ENCODE measurements at regions not wholly inside any gene's neighbourhood (a gene's known extent, or its start where the extent isn't known, plus 50 kb on each side); places are given as distances from the start of the nearest gene placed in this dataset.

DNA sequence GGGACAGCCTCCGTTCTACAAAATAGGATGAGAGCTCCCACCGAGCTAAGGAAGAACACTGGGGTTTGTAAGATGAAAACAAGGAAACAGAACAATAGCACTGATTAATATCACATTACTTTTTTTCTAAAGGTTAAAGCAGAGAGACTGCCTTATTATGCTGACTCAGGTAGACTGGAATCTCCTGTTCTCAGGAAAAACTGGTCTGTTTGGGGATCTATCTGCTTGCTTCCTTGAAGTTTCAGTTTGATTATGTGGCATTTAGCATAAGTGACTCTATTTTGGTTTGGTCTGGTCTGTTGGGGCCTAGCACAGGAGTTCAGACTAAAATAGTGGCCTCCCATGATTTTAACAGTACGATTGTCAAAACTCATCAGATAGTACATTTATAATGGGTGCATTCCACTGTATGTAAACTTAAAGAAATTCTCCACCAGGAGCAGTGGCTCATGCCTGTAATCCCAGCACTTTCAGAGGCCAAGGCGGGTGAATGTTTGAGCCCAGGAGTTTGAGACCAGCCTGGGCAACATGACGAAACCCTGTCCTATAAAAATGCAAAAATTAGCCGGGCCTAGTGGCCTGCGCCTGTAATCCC, 64.1 kb upstream of the NDUFV2 start:
- TF ChIP-seq, protein P1, sequence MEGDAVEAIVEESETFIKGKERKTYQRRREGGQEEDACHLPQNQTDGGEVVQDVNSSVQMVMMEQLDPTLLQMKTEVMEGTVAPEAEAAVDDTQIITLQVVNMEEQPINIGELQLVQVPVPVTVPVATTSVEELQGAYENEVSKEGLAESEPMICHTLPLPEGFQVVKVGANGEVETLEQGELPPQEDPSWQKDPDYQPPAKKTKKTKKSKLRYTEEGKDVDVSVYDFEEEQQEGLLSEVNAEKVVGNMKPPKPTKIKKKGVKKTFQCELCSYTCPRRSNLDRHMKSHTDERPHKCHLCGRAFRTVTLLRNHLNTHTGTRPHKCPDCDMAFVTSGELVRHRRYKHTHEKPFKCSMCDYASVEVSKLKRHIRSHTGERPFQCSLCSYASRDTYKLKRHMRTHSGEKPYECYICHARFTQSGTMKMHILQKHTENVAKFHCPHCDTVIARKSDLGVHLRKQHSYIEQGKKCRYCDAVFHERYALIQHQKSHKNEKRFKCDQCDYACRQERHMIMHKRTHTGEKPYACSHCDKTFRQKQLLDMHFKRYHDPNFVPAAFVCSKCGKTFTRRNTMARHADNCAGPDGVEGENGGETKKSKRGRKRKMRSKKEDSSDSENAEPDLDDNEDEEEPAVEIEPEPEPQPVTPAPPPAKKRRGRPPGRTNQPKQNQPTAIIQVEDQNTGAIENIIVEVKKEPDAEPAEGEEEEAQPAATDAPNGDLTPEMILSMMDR (IDR thresholded peaks at IDR 0.05; ENCODE audit: poor library complexity, severe bottlenecking), result no peak
- ATAC-seq (ENCODE audit: low read depth), result peak; percentile 79
- Histone ChIP-seq H3K9me3 (ENCODE audit: severe bottlenecking) (no peaks in the 10 kb centered on the region), H3K27me3 (ENCODE audit: insufficient read depth, poor library complexity, severe bottlenecking) (no peaks in the 10 kb centered on the region), H3K4me3 (ENCODE audit: severe bottlenecking) (no peak overlapping the region), H3K4me1 (ENCODE audit: insufficient read depth, poor library complexity, severe bottlenecking) (peaks cover 15% of the 10 kb centered on the region), H3K27ac (ENCODE audit: poor library complexity, severe bottlenecking) (peak overlapping the region; percentile 34), H3K36me3 (ENCODE audit: low read depth) (no peaks in the 10 kb centered on the region)
- DNase-seq (ENCODE audit: low spot score), result no peak

DNA sequence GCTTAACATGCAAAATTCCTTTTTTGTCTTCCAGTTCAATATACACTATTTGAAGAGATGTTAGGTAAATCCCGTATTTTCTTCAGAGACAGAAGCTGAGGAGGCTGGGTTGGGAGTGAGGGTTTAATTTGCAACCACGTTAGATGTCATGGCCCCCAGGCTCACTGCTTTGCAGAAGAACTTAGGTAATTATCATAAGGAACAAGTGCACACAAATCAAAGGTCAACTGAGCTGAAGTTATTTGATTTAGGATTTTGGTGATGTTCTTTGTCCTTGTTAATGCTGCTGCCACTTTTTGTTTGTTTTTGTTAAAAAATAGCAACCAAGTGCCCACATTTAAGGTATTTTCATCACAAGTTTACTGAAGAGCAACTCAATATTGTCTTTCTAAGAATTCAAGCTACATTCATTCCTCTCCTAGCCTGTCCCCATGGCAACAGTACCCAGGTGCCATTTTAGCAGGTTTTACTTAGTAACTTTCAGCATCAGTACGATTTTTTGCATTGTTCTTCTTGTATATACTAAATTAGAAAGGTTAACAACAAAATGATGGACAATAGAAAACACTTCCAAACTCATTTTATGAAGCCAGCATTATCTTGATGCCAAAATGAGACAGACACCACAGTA, 62.9 kb upstream of the NDUFV2 start:
- Histone ChIP-seq H3K27me3 (ENCODE audit: insufficient read depth, poor library complexity, severe bottlenecking) (no peaks in the 10 kb centered on the region), H3K4me1 (ENCODE audit: insufficient read depth, poor library complexity, severe bottlenecking) (peaks cover 10% of the 10 kb centered on the region), H3K9me3 (ENCODE audit: severe bottlenecking) (no peaks in the 10 kb centered on the region), H3K27ac (ENCODE audit: poor library complexity, severe bottlenecking) (no peak overlapping the region), H3K4me3 (ENCODE audit: severe bottlenecking) (no peak overlapping the region), H3K36me3 (ENCODE audit: low read depth) (no peaks in the 10 kb centered on the region)
- DNase-seq (ENCODE audit: low spot score), result no peak
- TF ChIP-seq, protein P1 (IDR thresholded peaks at IDR 0.05; ENCODE audit: poor library complexity, severe bottlenecking), result no peak
- ATAC-seq (ENCODE audit: low read depth), result no peak

DNA sequence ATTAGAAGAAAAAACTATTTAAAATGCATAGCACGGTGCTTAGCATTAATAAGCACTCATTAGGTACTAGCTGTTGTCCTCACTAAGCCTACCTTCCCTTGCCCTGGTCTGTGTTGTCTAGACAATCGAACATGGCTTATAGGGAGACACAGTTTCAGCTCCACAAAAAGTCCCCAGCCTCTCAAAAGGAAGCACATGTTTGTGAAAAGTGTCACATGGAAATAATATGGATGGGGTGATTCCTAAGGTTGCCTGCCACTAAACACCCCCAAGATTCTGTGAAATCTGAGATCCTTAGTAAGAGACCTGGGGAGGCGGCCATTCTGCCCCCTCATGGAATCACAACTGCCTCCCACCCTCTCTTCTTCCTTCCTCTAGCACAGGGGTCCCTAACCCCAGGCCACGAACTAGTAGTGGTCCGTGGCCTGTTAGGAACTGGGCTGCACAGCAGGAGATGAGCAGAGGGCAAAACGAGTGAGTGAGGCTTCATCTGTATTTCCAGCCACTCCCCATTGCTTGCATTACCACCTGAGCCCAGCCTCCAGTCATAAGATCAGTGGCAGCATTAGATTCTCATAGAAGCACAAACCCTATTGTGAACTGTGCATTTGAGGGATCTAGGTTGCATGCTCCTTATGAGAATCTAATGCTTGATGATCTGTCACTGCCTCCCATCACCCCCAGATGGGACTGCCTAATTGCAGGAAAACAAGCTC, 59.6 kb upstream of the NDUFV2 start:
- Histone ChIP-seq H3K9me3 (ENCODE audit: severe bottlenecking) (no peaks in the 10 kb centered on the region), H3K4me3 (ENCODE audit: severe bottlenecking) (no peak overlapping the region), H3K36me3 (ENCODE audit: low read depth) (no peaks in the 10 kb centered on the region), H3K4me1 (ENCODE audit: insufficient read depth, poor library complexity, severe bottlenecking) (peaks cover 8% of the 10 kb centered on the region), H3K27ac (ENCODE audit: poor library complexity, severe bottlenecking) (no peak overlapping the region), H3K27me3 (ENCODE audit: insufficient read depth, poor library complexity, severe bottlenecking) (no peaks in the 10 kb centered on the region)
- no peak for DNase-seq (ENCODE audit: low spot score)
- ATAC-seq (ENCODE audit: low read depth), result no peak
- TF ChIP-seq, protein P1 (IDR thresholded peaks at IDR 0.05; ENCODE audit: poor library complexity, severe bottlenecking), result no peak

DNA sequence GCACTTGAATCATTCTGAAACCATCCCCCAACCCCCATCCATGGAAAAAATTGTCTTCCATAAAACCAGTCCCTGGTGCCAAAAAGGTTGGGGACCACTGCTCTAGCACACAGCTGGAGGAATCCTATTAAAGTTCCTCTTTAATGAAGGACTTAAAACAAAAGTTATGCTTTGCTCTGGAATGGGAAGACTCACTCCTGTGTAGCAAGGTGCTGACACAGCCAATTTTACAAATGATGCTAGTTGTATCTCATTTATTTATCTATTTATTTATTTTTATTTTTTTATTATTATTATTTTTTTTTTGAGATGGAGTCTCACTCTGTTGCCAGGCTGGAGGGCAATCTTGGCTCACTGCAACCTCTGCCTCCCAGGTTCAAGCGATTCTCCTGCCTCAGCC, 58.9 kb upstream of the NDUFV2 start:
- Histone ChIP-seq H3K4me1 (ENCODE audit: insufficient read depth, poor library complexity, severe bottlenecking) (peaks cover under 1% of the 10 kb centered on the region), H3K9me3 (ENCODE audit: severe bottlenecking) (no peaks in the 10 kb centered on the region), H3K36me3 (ENCODE audit: low read depth) (no peaks in the 10 kb centered on the region), H3K27ac (ENCODE audit: poor library complexity, severe bottlenecking) (no peak overlapping the region), H3K4me3 (ENCODE audit: severe bottlenecking) (no peak overlapping the region), H3K27me3 (ENCODE audit: insufficient read depth, poor library complexity, severe bottlenecking) (no peaks in the 10 kb centered on the region)
- DNase-seq (ENCODE audit: low spot score), result no peak
- TF ChIP-seq, protein P1 (IDR thresholded peaks at IDR 0.05; ENCODE audit: poor library complexity, severe bottlenecking), result no peak
- no peak for ATAC-seq (ENCODE audit: low read depth)

Data from RWPE2 (cell line).